HEK293 (cell line): ENCODE measurements at regions not wholly inside any gene's neighbourhood (a gene's known extent, or its start where the extent isn't known, plus 50 kb on each side); places are given as distances from the start of the nearest gene placed in this dataset.

Source experiments
- CTCF ChIA-PET: fragments of 350-600 bp; formaldehyde crosslinking; extraction: SDS; loops from one replicate; lab custom pipeline; 2021; ENCODE audit warnings: antibody characterized with exemption; lab: Yijun Ruan, JAX
- POLR2A ChIA-PET: fragments of 300-600 bp; formaldehyde crosslinking; extraction: SDS; loops from one replicate; lab custom pipeline; 2020; ENCODE audit warnings: antibody characterized with exemption, inconsistent platforms; lab: Yijun Ruan, JAX
- H3K27ac ChIP-seq: fragments of 200-500 bp; sonication (Bioruptor generic); 2 replicates; pipeline ENCODE4 v1.5.1; 2014; ENCODE audit warnings: low read depth, low read length, control low read depth, inconsistent platforms; ENCODE audit errors: extremely low read depth
- H3K36me3 ChIP-seq, 2 experiments: fragments of 200-500 bp in 1 of 2; sonication (Bioruptor generic) in 1 of 2; 1 replicate in 1 of 2; 2 replicates in 1 of 2; pipeline ENCODE4 v1.5.1; 2014 to 2017; ENCODE audit warnings: inconsistent platforms in 2 of 2, low read length in 2 of 2; ENCODE audit not compliant: control insufficient read depth in 2 of 2, insufficient read depth in 1 of 2
- H3K4me1 ChIP-seq: fragments of 200-500 bp; sonication (Bioruptor generic); 2 replicates; pipeline ENCODE4 v1.5.1; 2014; ENCODE audit warnings: mild to moderate bottlenecking, low read length, inconsistent platforms; ENCODE audit not compliant: control insufficient read depth, insufficient read depth
- H3K4me3 ChIP-seq: 2 replicates; pipeline ENCODE4 v1.5.1; 2011; ENCODE audit warnings: low read depth, mild to moderate bottlenecking, control low read depth, low read length, moderate library complexity
- H3K9me3 ChIP-seq: fragments of 200-500 bp; sonication (Bioruptor generic); 2 replicates; pipeline ENCODE4 v1.5.1; 2014; ENCODE audit warnings: low read depth, low read length, inconsistent platforms; ENCODE audit not compliant: control insufficient read depth, insufficient read depth
- FEZF1 ChIP-seq: fragments of 450-650 bp; formaldehyde crosslinking; IDR thresholded peaks from 2 replicates; pipeline ENCODE4 v1.5.1; 2016; ENCODE audit warnings: missing biosample characterization, missing genetic modification characterization
- OVOL3 ChIP-seq: fragments of 450-650 bp; formaldehyde crosslinking; IDR thresholded peaks from 2 replicates; pipeline ENCODE4 v1.5.1; 2016; ENCODE audit warnings: missing biosample characterization, missing genetic modification characterization
- PRDM1 ChIP-seq: fragments of 450-650 bp; formaldehyde crosslinking; IDR thresholded peaks from 2 replicates; pipeline ENCODE4; 2016; ENCODE audit warnings: missing biosample characterization, missing genetic modification characterization
- SETDB1 ChIP-seq: IDR thresholded peaks from one replicate; pipeline ENCODE4 v1.6.1; 2017; ENCODE audit warnings: mild to moderate bottlenecking, low read length, moderate library complexity, mixed read lengths; ENCODE audit not compliant: insufficient read length
- ZBTB17 ChIP-seq: fragments of 450-650 bp; formaldehyde crosslinking; IDR thresholded peaks from 2 replicates; pipeline ENCODE4 v1.5.1; 2016; ENCODE audit warnings: missing biosample characterization, missing genetic modification characterization
- ZBTB6 ChIP-seq: fragments of 450-650 bp; formaldehyde crosslinking; IDR thresholded peaks from 2 replicates; pipeline ENCODE4 v1.5.1; 2017; ENCODE audit warnings: missing biosample characterization, missing genetic modification characterization
- ZNF214 ChIP-seq: fragments of 450-650 bp; formaldehyde crosslinking; IDR thresholded peaks from 2 replicates; pipeline ENCODE4 v1.5.1; 2017; ENCODE audit warnings: missing biosample characterization, mild to moderate bottlenecking, missing genetic modification characterization, borderline replicate concordance
- ZNF280D ChIP-seq: fragments of 450-650 bp; formaldehyde crosslinking; IDR thresholded peaks from 2 replicates; pipeline ENCODE4 v1.5.1; 2016; ENCODE audit warnings: missing biosample characterization, missing genetic modification characterization
- ZNF37A ChIP-seq: fragments of 450-650 bp; IDR thresholded peaks from 2 replicates; pipeline ENCODE4 v1.5.1; 2018; ENCODE audit warnings: missing biosample characterization, missing genetic modification characterization
- ZNF510 ChIP-seq: fragments of 450-650 bp; formaldehyde crosslinking; IDR thresholded peaks from 2 replicates; pipeline ENCODE4 v1.5.1; 2018; ENCODE audit warnings: mild to moderate bottlenecking, missing genetic modification characterization, missing biosample characterization; ENCODE audit not compliant: insufficient replicate concordance
- ZNF548 ChIP-seq: fragments of 450-650 bp; formaldehyde crosslinking; IDR thresholded peaks from 2 replicates; pipeline ENCODE4 v1.5.1; 2016; ENCODE audit warnings: missing biosample characterization, missing genetic modification characterization
- ZNF624 ChIP-seq: fragments of 450-650 bp; formaldehyde crosslinking; IDR thresholded peaks from 2 replicates; pipeline ENCODE4 v1.5.1; 2017; ENCODE audit warnings: missing biosample characterization, missing genetic modification characterization
- TF ChIP-seq, protein P1 (sequence below): fragments of 450-650 bp; IDR thresholded peaks from 2 replicates; pipeline ENCODE4 v1.5.1; 2018; ENCODE audit warnings: missing biosample characterization, missing genetic modification characterization
- TF ChIP-seq, protein P2 (sequence below): fragments of 450-650 bp; formaldehyde crosslinking; conservative IDR thresholded peaks from 2 replicates; pipeline ENCODE4 v1.5.1; 2016; ENCODE audit warnings: low read depth, missing biosample characterization, missing genetic modification characterization

DNA sequence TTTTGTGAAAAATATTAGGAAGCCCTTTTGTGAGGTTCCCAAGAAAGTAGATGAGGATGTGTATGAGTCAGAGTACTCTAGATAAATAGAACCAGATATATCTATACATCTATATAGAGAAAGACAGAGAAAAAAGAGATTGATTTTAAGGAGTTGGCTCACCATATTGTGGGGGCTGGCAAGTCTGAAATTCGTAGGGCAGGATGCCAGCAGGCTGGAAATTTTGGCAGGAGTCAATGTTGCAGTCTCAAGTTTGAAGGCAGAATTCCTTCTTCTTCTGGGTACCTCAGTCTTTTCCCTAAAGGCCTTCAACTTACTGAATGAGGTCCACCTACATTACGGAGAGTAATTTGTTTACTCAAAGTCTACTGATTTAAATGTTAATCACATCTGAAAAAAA lies 65.3 kb upstream of the SAMD3 start (continued):
- TF ChIP-seq ZBTB6 (tag by site-specific recombination), result no peak
- TF ChIP-seq ZNF37A (tag by site-specific recombination), result no peak

DNA sequence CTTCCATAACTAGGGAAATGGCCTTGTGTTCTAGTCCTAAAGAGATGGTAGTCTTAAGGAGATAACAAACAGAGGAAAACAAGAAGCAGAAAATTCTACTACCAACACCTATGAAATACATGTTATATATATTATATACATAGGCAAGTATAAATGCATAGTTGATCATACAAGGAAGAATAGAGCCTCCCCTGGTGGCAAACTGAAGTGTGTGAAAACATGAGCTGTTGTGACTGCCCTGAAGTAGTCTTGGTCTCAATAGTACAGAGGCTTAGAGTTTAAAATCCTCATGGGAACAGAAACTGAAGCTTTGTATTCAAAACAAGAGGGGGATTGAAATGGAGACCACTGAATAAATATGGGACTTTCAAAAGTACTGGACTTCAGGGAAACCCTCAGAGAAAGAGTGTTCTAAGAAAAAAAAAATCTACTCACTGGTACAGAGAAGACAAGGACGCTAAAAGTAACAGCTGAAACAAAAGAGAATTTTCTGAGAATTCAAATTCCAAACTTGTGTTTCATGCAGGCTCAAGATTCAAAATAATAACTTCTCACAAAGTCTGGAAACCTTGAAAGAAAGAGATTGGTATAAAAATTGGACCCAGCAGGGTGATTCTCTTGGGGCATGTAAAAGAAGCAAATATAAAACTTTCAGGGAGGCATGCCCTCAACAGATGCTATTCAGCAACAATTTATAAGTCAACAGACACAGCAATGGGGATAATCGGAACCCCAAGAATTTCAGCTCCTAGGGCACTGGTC lies 59.7 kb upstream of the SAMD3 start:
- Histone ChIP-seq H3K4me3 (no peak overlapping the region), H3K27ac (no peak overlapping the region), H3K36me3 (no peaks in the 10 kb centered on the region), H3K4me1 (no peaks in the 10 kb centered on the region)
- ChIA-PET CTCF (interaction anchor here (0.5 to 1.9 kb wide), 12 partner anchors 10 to 1269 kb away, joined by 3 to 5 read pairs (median 3); no protein-coding TSS in a partner anchor), POLR2A (interaction anchor here (0.6 kb wide), 1 partner anchor 132 kb away, joined by 4 read pairs; no protein-coding TSS in a partner anchor)
- TF ChIP-seq ZNF280D (tag by site-specific recombination) (no peak), FEZF1 (no peak), ZNF214 (tag by site-specific recombination) (no peak), PRDM1 (tag by site-specific recombination) (no peak), ZBTB17 (tag by site-specific recombination) (no peak), OVOL3 (tag by site-specific recombination) (no peak)
- TF ChIP-seq, protein P1, sequence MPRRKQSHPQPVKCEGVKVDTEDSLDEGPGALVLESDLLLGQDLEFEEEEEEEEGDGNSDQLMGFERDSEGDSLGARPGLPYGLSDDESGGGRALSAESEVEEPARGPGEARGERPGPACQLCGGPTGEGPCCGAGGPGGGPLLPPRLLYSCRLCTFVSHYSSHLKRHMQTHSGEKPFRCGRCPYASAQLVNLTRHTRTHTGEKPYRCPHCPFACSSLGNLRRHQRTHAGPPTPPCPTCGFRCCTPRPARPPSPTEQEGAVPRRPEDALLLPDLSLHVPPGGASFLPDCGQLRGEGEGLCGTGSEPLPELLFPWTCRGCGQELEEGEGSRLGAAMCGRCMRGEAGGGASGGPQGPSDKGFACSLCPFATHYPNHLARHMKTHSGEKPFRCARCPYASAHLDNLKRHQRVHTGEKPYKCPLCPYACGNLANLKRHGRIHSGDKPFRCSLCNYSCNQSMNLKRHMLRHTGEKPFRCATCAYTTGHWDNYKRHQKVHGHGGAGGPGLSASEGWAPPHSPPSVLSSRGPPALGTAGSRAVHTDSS, result no peak
- TF ChIP-seq, protein P2, sequence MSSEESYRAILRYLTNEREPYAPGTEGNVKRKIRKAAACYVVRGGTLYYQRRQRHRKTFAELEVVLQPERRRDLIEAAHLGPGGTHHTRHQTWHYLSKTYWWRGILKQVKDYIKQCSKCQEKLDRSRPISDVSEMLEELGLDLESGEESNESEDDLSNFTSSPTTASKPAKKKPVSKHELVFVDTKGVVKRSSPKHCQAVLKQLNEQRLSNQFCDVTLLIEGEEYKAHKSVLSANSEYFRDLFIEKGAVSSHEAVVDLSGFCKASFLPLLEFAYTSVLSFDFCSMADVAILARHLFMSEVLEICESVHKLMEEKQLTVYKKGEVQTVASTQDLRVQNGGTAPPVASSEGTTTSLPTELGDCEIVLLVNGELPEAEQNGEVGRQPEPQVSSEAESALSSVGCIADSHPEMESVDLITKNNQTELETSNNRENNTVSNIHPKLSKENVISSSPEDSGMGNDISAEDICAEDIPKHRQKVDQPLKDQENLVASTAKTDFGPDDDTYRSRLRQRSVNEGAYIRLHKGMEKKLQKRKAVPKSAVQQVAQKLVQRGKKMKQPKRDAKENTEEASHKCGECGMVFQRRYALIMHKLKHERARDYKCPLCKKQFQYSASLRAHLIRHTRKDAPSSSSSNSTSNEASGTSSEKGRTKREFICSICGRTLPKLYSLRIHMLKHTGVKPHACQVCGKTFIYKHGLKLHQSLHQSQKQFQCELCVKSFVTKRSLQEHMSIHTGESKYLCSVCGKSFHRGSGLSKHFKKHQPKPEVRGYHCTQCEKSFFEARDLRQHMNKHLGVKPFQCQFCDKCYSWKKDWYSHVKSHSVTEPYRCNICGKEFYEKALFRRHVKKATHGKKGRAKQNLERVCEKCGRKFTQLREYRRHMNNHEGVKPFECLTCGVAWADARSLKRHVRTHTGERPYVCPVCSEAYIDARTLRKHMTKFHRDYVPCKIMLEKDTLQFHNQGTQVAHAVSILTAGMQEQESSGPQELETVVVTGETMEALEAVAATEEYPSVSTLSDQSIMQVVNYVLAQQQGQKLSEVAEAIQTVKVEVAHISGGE (tag by site-specific recombination), result no peak
- TF ChIP-seq, all 188 proteins: peak for 0
- H3K9me3 ChIP-seq, result no peaks in the 10 kb centered on the region

- ChIA-PET CTCF (interaction anchor here (0.6 kb wide), 1 partner anchor 129 kb away, joined by 3 read pairs; no protein-coding TSS in a partner anchor), POLR2A (no interaction called here)
- Histone ChIP-seq H3K36me3 (no peaks in the 10 kb centered on the region), H3K27ac (no peak overlapping the region), H3K4me1 (no peaks in the 10 kb centered on the region), H3K4me3 (no peak overlapping the region), H3K9me3 (peaks cover 4% of the 10 kb centered on the region)
- TF ChIP-seq ZNF510 (tag by site-specific recombination) (no peak), SETDB1 (peak; percentile 82), ZNF624 (no peak), ZNF548 (no peak)
- TF ChIP-seq, all 188 proteins: peak for 1
These were observed 53.8 kb upstream of the SAMD3 start for GRCh38 chr6:130276507-130276906.
